Stomach (tissue), 8 donors: ENCODE measurements at regions not wholly inside any gene's neighbourhood (a gene's known extent, or its start where the extent isn't known, plus 50 kb on each side); places are given as distances from the start of the nearest gene placed in this dataset.
A peak's percentile ranks its signal among the peaks of the same experiment; 100 is the strongest.

Source experiments
- DNase-seq, 2 donors: peaks; one replicate each; pipeline versions ENCODE4 v3.0.0 to v3.0.0-alpha.2; 2013 to 2019
- H3K27ac ChIP-seq, 5 donors: fragments of 200-600 bp in 4 of 5; sonication (generic) in 4 of 5; one replicate each; pipeline ENCODE4 v1.5.1; 2013 to 2019; ENCODE audit warnings: mild to moderate bottlenecking in 1 of 5, moderate library complexity in 1 of 5
- H3K27me3 ChIP-seq, 3 donors: fragments of 200-600 bp; sonication (generic); one replicate each; pipeline ENCODE4 v1.5.1; 2017 to 2019; ENCODE audit warnings: mixed run types in 1 of 3
- H3K36me3 ChIP-seq, 4 donors: fragments of 200-600 bp; sonication (generic); 1 replicate in 3 of 4; 2 replicates in 1 of 4; pipeline ENCODE4 v1.5.1; 2016 to 2019
- H3K4me1 ChIP-seq, 4 donors: fragments of 200-600 bp; sonication (generic); one replicate each; pipeline ENCODE4 v1.5.1; 2016 to 2019
- H3K4me3 ChIP-seq, 4 donors: fragments of 200-600 bp; sonication (generic) in 3 of 4; one replicate each; pipeline ENCODE4 v1.5.1; 2016 to 2019; ENCODE audit warnings: mild to moderate bottlenecking in 1 of 4
- H3K9me3 ChIP-seq, 4 donors: fragments of 200-600 bp; sonication (generic); one replicate each; pipeline ENCODE4 v1.5.1; 2016 to 2019
- CTCF ChIP-seq, 7 experiments: fragments of 450-650 bp in 4 of 7; fragments of 200-600 bp in 3 of 7; sonication (generic) in 3 of 7; IDR thresholded peaks; one replicate each; pipeline ENCODE4 v1.5.1; 2016 to 2019; ENCODE audit warnings: antibody characterized with exemption in 7 of 7, control low read depth in 2 of 7, mild to moderate bottlenecking in 1 of 7
- EP300 ChIP-seq: sonication (generic); formaldehyde crosslinking; IDR thresholded peaks from one replicate; pipeline ENCODE4 v1.6.1; 2017; ENCODE audit warnings: antibody characterized with exemption
- POLR2A ChIP-seq, 4 donors: fragments of 450-650 bp; IDR thresholded peaks; one replicate each; pipeline ENCODE4 v1.6.1; 2016; ENCODE audit warnings: antibody characterized with exemption in 4 of 4, control low read depth in 2 of 4, mild to moderate bottlenecking in 1 of 4, moderate library complexity in 1 of 4
- POLR2AphosphoS5 ChIP-seq, 3 donors: sonication (generic); formaldehyde crosslinking; IDR thresholded peaks; one replicate each; pipeline ENCODE4 v1.6.1; 2016; ENCODE audit warnings: antibody characterized with exemption in 3 of 3
- whole genome bisulfite sequencing, 5 donors: extraction: QIAGEN DNeasy Blood & Tissue Kit in 3 of 5; methylation state at CpG; one replicate each; pipeline versions ENCODE4 v1.1.5 to v1.1.7; 2013 to 2018; 5-methylcytosine and 5-hydroxymethylcytosine counted together
- intact Hi-C: fragments of 100-400 bp; cut with DNase I; formaldehyde crosslinking; loops from one replicate; pipeline ENCODE4 v1.15.1; 2023; ENCODE audit warnings: low total_unique reads
- donor health status: healthy with polysubstance abuse.
- donor health status: Bipolar disorder and iron deficiency.
- donor health status: healthy.

- TF ChIP-seq EP300 (no peak), CTCF (IDR thresholded peaks at IDR 0.05) (no peak)
- Histone ChIP-seq H3K36me3 (no peaks in the 10 kb centered on the region), H3K9me3 (no peaks in the 10 kb centered on the region), H3K4me1 (peaks cover 0 to 31% (median 10%) of the 10 kb centered on the region in 4 donors), H3K27ac (no peak overlapping the region), H3K27me3 (no peaks in the 10 kb centered on the region), H3K4me3 (no peak overlapping the region)
- no peak for DNase-seq
- WGBS, 5 donors, result 77 to 86% (median 83%) methylated on average over 1 of the region's 1 CpG
- intact Hi-C loops, result no loop called here
Observed at GRCh38 chr9:18359335-18359734, 114.6 kb upstream of the ADAMTSL1 start.

GRCh38 chr9:18360005-18360404 is 113.9 kb upstream of the ADAMTSL1 start:
- no peaks in the 10 kb centered on the region for H3K27me3 ChIP-seq
- 54 to 85% (median 64%) methylated on average over 1 of the region's 1 CpG for WGBS, 5 donors
- no peaks in the 10 kb centered on the region for H3K36me3 ChIP-seq
- no peaks in the 10 kb centered on the region for H3K9me3 ChIP-seq
- TF ChIP-seq POLR2AphosphoS5 (IDR thresholded peaks at IDR 0.05) (no peak), EP300 (no peak), CTCF (IDR thresholded peaks at IDR 0.05) (no peak), POLR2A (IDR thresholded peaks at IDR 0.05) (no peak)
- no peak for DNase-seq
- peaks cover 0 to 31% (median 10%) of the 10 kb centered on the region in 4 donors for H3K4me1 ChIP-seq
- H3K27ac ChIP-seq, result no peak overlapping the region
- H3K4me3 ChIP-seq, result no peak overlapping the region
- intact Hi-C loops, result no loop called here

GRCh38 chr9:18361646-18362045 is 112.3 kb upstream of the ADAMTSL1 start:
- intact Hi-C loops, result no loop called here
- H3K9me3 ChIP-seq, result no peaks in the 10 kb centered on the region
- peak in 1 of 2 donors; percentile 17 for DNase-seq
- WGBS, 5 donors, result 71 to 80% (median 78%) methylated on average over 2 of the region's 2 CpGs
- peaks cover 0 to 30% (median 10%) of the 10 kb centered on the region in 4 donors for H3K4me1 ChIP-seq
- H3K27me3 ChIP-seq, result no peaks in the 10 kb centered on the region
- no peak overlapping the region for H3K4me3 ChIP-seq
- H3K27ac ChIP-seq, result no peak overlapping the region
- TF ChIP-seq CTCF (IDR thresholded peaks at IDR 0.05), result no peak
- TF ChIP-seq POLR2A (IDR thresholded peaks at IDR 0.05), result no peak
- no peak for TF ChIP-seq EP300
- no peaks in the 10 kb centered on the region for H3K36me3 ChIP-seq

- peaks cover 0 to 25% (median 10%) of the 10 kb centered on the region in 4 donors for H3K4me1 ChIP-seq
- H3K4me3 ChIP-seq, result no peak overlapping the region
- intact Hi-C loops, result no loop called here
- WGBS, 5 donors, result 78 to 93% (median 87%) methylated on average over 1 of the region's 1 CpG
- H3K27me3 ChIP-seq, result no peaks in the 10 kb centered on the region
- H3K27ac ChIP-seq, result no peak overlapping the region
- TF ChIP-seq POLR2AphosphoS5 (IDR thresholded peaks at IDR 0.05) (no peak), CTCF (IDR thresholded peaks at IDR 0.05) (no peak), EP300 (no peak), POLR2A (IDR thresholded peaks at IDR 0.05) (no peak)
- no peaks in the 10 kb centered on the region for H3K36me3 ChIP-seq
- no peak for DNase-seq
- H3K9me3 ChIP-seq, result no peaks in the 10 kb centered on the region
Observed at GRCh38 chr9:18362166-18362565, 111.8 kb upstream of the ADAMTSL1 start.
